ENCODE measurements at regions not wholly inside any gene's neighbourhood (a gene's known extent, or its start where the extent isn't known, plus 50 kb on each side); places are given as distances from the start of the nearest gene placed in this dataset.

DNA sequence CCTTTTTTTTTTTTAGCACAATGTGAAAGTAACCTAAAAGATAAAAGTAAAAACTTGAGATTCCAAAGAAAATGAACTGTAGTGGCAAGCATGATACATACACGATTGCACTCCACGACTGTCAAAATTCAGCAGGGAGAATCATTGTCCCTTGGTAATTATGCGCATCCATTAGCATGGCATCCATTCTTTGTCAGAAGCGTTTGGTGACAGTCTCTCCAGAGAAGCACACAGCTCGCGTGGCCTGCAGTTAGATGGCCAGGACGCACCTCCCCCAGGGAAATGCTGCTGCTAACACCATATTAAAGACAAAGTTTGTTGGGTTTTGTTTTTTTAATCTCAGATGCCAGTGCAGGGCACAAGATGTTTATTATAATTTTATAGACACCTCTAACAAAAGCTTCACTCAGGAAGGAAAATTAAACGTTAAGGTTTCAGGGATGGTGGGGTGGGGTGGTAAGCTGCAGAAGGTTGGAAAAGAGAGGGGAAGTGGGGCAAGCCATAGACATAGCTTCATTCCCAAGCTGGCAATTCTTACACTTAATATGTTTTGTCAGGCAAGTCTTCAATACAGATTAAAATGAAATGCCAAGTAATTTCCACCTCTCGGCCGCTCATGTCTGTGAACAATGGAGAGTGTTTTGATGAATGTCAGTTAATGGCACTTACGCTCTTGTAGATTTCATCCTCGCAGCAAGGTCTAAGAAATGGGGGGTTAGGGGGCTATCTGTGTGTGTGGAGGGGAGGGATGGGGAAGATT is 142.8 kb upstream of the TOPAZ1 start:
- no peak for DNase-seq

DNA sequence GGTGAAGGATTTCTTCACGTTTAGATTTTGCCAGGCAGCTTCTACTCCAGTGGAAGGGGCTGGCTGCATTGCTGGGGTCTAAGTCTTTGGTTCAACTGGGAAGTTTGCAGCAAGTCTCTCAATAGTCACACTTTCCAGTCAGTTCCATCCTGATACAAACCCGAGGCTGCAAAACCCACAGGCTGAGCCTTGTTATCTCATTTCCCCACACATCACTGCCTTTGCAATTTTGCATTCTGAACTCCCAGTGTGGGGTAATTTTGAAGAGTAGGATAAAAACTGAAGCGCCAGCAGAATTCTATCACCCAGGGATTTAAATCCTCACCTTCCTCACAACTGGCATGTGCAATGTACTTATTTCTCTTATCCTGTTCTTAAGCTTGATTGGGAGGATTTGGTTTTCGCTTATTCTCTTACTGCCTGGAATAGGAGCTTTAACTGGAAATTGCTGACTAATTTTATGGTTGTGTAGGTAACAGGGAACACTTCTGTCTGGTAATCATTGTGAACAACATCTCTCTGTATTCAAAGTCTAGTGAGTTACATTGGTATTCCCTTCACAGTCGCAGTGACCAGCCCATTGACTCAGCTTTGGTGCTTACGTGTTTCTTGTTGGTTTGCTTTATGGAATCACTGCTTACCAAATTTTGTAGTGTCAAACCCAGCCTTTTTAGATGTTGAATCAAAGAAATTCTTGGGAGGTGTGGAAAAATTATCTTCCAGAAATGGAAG is 142.0 kb upstream of the TOPAZ1 start:
- no peak for DNase-seq

DNA sequence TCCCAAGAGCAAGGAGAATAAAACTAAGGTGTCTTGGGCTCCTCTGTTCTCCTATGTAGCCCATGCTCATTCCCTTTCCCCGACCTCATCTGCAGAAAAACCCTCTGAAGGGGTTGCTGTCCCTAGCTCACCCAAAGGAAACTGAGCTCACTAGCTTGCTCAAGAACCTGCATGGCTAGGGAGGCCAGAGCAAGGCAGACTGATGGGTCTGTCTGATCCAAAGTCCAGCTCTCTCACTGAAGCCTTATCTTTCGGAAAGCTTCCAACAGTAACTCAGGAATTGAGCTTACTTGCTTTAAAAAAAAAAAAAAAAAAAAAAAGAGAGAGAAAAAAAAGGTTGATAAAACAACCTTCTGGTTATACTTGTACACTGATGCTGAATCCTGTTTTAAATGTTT is 141.4 kb upstream of the TOPAZ1 start:
- no peak for DNase-seq

DNA sequence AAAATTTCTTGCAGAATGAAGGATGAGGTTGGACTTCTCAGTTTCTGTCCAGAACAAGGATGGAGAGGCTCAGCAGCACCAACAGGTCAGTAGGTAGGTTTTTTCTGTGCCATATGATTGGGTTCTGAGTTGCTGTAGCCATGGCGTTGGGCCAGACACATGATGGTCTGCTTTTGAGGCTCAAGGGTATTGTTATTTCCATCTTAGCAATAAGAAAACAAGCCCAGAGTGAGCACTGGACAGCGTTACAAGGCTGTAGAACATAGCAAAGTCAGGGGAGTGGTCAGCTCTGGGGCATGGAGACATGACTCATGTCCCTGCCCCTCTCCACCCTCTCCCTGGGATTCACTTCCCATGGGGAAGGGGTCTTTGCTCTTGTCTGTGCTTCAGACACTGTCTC is 137.6 kb upstream of the TOPAZ1 start:
- DNase-seq, result no peak

- DNase-seq, result no peak
These were observed 136.9 kb upstream of the TOPAZ1 start for GRCh38 chr3:44104668-44105321.

- DNase-seq, result no peak
These were observed 136.1 kb upstream of the TOPAZ1 start for GRCh38 chr3:44105571-44105970.

DNA sequence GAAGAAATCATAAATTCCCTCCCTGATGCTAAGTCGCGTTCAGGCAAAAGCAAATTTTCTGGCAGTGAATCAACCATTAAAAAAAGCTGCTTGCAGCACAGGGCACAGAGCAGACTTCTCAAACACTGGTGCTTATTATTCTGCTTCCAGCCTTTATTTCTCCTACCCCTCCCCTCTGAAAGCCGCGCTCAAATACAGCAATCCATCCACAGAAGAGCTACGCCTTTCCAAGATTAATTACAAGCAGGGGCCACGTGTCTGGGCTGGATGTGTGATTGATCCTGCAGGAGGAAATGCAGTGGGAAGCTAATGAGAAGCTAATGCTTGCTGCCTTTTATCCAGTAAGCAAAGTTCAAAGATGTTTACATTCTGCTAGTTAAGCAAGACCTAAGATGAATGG is 134.9 kb upstream of the TOPAZ1 start:
- DNase-seq, result no peak

DNA sequence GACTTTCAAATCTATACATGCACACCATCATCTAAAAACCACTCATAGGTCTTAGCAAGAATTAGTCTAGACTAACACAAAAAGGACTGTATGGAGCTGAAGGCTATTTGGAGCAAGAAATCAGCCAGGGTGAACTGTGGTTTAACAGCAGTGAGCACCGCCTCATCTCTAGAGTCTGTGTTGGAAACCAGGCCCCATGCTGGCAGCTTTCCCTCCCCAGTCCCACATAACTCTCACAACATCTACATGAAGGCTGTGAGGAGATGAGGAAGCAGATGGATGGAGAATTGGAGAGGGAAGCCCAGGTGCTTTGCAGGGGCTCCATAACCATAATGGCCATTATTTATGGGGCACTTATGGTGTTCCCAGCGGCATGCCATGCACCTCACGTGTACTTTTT is 133.2 kb upstream of the TOPAZ1 start:
- no peak for DNase-seq

DNA sequence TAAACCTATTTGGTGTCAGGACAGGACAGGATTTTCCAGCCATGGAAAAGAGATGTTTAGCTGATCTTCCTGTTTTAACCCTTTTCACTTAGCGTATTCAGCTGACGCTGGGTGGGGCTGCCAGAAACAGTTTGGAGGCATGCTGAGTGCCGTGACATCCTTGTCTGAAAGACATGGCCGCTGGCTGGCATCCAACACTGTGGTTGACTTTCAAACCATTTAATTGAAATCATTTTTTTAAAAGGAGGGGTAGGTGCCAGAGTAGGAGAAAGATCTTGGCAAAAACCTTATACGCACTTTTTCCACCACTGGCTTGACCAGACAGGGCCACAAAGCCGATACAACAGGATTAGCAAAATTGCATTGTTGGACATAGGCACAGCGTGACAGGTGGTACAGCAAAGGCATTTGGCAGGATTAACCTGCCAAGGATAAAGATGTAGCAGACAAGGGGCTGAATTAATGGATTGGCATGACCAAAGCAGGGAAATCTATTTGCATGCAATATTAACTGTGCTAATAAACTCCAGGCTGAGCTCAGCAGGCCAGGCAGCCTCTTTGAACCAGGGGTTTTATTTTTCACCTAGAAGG is 131.8 kb upstream of the TOPAZ1 start:
- DNase-seq, result no peak

DNA sequence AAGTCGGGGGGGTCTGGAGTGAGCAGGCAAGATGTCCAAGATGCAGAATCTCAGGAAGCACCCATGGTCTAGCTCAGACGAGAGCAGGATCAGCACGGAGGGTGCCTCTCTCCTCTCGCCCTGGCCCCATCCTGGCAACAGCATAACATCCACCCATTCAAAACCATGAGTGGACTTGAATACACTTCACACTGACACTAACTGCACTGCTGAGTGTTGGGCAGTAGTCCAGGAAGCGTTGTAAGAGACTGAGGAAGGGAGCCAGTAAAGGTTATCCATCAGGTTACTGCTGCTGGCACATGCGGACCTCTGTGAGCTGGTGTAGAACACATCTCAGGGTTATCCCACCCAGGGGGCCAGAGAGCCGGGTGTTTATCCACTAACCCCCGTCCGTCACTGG is 131.0 kb upstream of the TOPAZ1 start:
- no peak for DNase-seq

DNA sequence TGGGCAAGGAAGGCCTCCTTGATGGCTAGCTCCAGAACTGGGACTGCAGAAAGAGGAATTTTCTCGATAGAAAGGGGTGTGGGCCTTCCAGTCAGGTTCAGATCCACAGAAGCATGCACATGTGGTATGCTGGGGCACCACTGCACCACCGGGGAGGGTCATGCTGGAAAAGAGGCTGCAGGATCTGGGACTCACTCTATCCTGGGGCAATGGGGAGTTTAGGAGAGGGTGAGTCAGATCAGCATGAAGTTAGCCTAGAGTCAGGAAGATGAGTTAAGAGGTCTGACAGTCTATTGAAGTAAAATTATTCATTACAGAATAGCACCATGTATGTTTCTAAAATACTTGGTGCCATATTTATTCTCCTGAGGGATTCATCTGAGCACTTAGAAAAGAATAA is 130.2 kb upstream of the TOPAZ1 start:
- DNase-seq, result no peak

- peak in 1 of 2 experiments; percentile 17 for DNase-seq
These were observed 127.5 kb upstream of the TOPAZ1 start for GRCh38 chr3:44114142-44114541.

GRCh38 chr3:44117239-44117638 is 124.4 kb upstream of the TOPAZ1 start:
- no peak for DNase-seq

DNA sequence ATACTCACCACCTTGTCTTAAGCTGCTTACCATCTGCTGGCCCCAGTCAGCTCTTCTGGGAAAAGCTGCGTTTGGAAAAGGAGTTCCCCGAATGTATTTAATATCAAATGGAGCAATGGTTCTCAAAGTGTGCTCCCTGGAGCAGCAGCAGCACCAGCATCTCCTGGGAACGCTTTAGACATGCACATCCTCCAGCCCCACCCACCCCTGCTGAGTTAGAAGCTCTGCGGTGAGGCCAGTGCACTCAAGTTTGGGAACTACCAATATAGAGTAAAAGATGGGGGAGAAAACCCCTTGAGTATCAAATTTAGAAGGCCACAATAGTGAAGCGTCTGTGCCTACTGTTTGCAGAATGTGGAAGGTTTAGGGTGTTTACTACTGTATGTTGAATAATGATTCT is 124.0 kb upstream of the TOPAZ1 start:
- DNase-seq, result no peak

DNA sequence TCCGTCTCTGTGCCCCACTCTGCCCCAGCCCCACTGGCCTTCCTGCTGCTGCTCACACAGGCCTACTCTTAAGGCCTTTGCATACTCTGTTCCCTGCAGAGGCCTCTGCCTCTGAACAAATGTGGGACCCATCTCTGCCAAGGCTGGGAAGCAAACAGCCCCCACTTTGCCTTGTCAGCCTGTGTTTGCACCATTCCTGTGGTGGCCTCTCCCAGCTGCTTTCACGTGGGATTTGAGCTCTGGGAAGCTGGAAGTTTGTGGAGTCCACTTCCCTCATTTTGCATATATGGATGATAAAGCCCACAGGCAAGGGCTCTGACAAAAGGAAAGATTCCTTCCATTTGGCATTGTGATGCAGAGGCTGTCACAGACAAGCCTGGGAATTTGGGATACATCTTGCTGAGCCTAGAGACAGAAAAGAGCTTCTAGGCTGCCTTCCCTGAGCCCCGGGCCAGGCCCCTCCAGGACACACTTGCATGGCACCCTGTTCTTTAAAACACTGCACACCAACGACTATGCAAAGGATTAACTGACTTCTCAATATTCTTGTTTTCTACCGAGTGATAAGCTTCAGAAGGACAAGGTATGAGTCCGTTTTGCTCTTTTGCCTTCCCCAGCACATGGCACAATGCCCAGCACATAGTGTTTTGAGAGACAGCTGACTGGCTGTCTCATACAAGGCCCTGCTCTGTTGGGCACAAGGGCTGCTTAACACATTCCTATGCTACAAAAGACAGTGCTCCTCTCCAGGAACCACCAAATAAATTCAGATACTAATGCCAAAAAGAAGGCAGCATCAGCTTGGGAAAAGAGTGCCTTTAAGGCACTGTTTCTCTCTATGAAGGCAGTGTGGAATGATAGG is 120.7 kb upstream of the TOPAZ1 start:
- no peak for DNase-seq

GRCh38 chr3:44125246-44125645 is 116.4 kb upstream of the TOPAZ1 start:
- DNase-seq, result no peak

DNA sequence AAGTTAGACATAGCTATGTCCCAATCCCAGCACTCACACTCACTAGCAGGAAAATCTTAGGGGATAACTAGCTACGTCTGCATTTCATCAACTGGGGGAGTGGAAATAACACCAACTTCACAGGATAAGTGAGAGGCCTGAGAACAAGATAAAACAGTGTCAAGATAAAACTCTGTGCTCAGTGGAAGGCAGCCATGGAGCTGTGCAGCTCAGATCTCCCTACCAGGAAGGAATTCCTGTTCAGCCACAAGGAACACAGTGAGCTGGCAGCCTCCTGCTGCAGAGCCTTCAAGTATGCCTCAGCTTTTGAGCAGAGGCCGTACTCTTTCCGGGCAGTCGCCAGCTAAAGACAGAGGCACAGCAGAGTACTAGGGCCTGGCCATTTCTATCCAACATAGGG is 115.8 kb upstream of the TOPAZ1 start:
- DNase-seq, result no peak

- no peak for DNase-seq
These were observed 113.5 kb upstream of the TOPAZ1 start for GRCh38 chr3:44128057-44128775.

- DNase-seq, result no peak
These were observed 111.4 kb upstream of the TOPAZ1 start for GRCh38 chr3:44130249-44130648.

DNA sequence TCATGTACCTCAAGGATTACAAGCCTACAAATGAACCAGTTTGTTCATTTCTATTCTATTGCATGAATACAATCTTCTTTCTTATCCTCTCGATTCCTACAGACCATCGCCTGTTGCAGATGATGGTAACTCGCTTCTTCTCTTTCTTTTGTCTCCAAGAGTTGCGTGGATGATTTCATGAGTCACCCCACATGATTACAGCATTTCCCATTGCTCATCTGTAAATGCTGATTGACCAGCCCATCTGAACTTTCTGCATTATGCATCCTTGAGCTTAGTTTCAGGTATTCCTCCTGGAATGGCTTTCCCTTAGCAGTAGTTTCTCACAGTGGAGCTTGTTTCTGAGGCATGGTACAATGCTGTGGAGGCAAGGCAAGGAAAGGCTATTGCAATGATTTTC is 109.6 kb upstream of the TOPAZ1 start:
- DNase-seq, result no peak

DNA sequence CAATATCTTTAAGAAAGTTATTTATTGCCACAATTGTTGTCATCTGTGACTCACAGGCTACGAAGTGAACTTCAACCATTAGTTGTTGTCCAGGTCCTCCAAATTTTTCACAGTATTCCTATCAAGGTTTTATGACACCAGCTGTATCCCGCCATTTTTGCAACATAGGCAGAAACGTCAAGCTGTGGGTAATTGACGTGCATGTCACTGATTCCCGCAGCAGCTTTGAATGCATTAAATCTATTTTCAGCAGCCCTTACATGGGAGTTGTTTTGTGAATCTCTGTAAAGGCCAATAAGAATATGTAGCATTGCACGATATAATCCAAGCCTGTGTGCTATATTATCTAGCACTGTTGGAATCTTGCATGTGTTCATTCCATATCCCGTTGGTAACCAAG is 109.1 kb upstream of the TOPAZ1 start:
- no peak for DNase-seq

DNA sequence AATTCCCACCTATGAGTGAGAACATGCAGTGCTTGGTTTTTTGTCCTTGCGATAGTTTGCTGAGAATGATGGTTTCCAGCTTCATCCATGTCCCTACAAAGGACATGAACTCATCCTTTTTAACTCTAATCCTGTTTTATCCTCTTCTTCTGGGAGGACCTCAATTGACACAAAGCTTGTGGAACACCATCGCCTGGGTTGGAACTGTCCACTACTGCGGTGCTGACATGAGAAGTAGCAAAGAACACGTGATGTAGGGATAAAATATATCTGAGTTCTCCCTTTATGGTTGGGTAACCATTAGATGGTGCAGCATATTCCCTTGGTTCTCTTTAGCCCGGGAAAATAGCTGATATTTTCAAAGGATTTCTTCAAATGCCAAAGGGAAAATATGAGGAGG is 105.3 kb upstream of the TOPAZ1 start:
- no peak for DNase-seq

All from NCI-H446 (cell line).